NCI-H1694 (cell line): ENCODE measurements at regions not wholly inside any gene's neighbourhood (a gene's known extent, or its start where the extent isn't known, plus 50 kb on each side); places are given as distances from the start of the nearest gene placed in this dataset.

ENCODE experiments used
- DNase-seq: peaks from one replicate; lab custom pipeline; 2025; lab: John Stamatoyannopoulos, UW

DNA sequence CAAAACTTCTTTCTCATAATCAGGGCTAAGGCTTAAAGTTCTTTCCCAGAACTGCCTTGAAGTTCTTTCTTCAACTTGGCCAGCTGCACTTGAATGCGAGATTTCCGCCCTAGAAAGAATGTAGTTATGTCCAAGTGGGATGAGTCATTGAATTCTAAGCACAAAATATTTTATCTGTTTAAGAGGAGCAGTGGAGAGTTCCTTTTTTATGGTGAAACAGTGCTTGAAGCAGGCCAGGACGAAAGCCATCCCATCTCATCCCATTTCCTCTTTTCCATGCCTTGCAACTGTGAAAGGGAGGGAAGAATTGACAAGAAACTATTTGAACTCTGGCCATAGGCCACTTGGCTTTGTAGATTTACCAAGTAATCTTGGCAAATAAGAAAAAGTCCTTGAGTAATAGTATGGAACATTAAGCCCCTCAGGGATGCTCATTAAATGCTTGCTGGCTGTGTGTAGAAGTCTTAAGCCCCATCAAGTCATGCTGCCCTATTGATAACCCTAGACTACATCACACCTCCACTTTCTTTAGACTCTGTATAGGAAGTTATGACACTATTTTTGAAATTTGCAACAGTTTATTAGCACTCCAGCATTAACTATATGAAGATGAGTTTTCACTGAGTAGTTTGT is 174.5 kb downstream of the KCTD12 start:
- no peak for DNase-seq

DNA sequence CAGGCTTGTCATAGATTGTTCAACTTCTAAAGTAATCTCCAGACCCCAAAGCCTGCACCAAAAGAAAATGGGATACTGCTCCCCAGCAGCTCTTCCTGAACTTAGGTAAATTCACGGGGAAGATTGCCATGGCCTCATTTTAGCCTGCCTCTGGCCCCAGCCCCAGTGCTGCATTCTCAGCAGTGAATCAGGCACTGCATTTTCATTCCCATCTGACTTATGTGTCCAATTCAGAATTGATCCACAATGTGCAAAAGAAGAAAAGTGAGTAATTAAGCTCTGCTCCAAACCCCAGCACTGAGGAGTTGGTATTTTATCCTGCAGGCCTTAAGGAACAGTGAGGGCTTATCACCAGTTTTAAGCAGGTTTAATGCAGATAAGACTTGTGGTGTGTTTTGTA is 176.4 kb downstream of the KCTD12 start:
- no peak for DNase-seq

GRCh38 chr13:76708138-76708688 is 178.0 kb downstream of the KCTD12 start:
- peak; percentile 42 for DNase-seq

GRCh38 chr13:76707360-76707759 is 178.8 kb downstream of the KCTD12 start:
- DNase-seq: no peak

- no peak for DNase-seq
Measured at GRCh38 chr13:76703621-76704288, 182.4 kb downstream of the KCTD12 start.

DNA sequence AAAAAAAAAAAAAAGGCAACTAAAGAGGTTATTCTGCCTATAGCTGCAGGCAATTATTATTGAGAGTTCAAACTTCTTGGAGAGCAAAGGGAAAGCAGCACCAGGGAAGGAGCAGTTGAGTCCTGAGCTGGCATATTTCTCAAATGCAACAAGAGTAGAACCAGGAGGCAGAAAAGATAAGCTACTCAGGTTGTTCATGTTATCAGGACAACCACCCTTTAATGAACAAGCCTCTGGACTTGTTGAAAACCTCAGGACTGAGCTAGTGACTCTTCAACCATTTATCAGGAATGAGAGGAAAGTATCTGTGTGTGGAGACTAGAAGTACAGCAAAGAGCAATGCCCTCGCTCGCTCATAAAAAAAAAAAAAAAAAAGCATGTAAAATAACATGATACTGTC is 183.0 kb downstream of the KCTD12 start:
- no peak for DNase-seq

DNA sequence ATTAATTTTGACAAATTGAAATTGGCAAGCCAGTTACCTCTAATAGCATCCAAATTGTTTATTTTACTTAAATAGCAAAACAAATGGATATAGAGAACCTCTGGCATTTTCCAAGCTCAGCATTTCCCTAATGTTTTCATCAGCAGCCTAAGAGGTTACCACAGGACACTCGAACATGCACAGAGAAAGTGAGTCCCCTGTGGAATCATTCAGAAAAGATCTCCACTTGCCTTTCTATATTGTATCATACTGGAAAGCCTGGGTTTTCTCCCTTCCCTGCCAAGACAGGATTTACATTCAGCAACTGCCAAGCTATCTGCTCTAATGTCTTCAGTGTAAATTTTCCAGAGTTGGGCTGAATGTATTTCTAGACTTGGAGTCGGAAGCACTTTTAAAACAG is 188.9 kb downstream of the KCTD12 start:
- no peak for DNase-seq

DNA sequence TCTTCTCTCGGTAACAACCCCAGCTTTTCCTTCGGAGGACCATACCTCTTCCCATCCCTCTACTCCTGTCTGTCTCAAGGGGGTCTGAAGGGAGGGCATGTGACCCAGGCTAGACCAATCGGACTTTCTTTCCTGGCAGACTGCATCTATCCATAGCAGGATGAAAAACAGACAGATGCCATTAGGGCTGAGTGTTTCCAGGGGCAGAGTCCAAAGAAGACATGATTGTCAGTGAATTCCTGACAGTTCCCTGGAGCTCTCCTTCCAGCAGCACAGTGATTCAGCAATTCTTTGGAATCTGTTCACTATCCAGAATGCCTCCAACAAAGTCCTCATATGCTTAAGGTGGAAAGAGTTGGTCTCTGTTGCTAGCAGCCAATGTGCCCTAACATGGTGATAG is 189.8 kb downstream of the KCTD12 start:
- DNase-seq: no peak

- no peak for DNase-seq
Measured at GRCh38 chr13:76693086-76693485, 193.1 kb downstream of the KCTD12 start.

DNA sequence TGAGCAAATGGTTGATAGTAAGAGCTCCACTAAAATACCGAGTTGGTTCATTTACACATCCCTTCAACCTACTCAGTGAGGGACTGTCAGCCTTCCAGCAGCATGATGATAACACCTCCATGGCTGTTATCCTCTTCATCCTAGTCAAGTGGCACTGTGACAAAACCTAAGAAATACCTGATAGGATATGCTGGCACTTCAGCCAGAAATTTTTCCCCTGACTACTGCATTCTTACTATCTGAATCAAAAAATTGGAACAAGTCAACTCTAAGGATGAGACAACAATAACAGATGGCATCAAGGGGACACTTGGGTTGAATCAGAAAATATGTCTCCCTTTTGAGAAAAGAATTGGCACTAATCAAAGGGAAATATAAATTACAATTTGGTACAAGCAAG is 193.9 kb downstream of the KCTD12 start:
- DNase-seq: no peak

DNA sequence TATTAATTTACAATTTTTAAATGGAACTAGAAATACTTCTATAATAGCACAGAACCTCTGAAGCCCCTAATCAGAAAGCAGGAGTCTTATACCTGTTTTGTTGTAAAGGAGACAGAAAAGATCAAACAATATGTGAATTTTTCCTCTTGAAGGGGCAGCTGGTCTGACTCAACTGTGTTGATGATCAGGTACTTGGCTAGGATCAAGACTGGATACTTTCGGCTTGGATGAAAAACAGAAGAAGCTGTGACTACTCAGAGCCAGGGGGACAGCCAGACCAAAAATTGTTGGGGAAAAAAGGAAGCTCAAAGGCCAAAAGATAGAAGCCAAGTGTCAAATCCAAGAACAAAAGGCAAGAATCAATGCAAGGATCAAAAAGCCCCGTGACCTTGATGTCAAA is 195.6 kb downstream of the KCTD12 start:
- DNase-seq: no peak

GRCh38 chr13:76687467-76687866 is 198.7 kb downstream of the KCTD12 start:
- no peak for DNase-seq

GRCh38 chr13:76685938-76686337 is 200.3 kb downstream of the KCTD12 start:
- no peak for DNase-seq

- no peak for DNase-seq
Measured at GRCh38 chr13:76684336-76684735, 201.9 kb downstream of the KCTD12 start.

GRCh38 chr13:76683854-76684253 is 202.4 kb downstream of the KCTD12 start:
- DNase-seq: no peak

DNA sequence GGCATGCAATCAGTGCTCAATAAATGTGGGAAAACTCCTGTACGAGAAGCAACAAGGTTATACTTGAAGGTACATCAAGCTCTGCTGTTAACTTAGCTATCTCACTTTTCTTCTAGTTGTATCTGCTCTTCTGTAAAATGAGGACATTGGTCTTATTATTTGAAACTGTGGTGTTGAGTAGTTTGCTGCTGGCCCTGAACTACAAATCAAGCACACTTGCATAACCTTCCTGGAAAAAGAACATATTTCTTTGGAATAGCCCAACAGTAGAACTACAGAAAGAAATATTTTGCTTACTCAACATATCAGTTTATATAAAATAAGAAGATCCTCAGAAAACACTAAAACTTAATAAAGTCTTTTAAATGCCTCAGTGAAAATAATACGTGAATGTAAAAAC is 203.0 kb downstream of the KCTD12 start:
- DNase-seq: no peak

DNA sequence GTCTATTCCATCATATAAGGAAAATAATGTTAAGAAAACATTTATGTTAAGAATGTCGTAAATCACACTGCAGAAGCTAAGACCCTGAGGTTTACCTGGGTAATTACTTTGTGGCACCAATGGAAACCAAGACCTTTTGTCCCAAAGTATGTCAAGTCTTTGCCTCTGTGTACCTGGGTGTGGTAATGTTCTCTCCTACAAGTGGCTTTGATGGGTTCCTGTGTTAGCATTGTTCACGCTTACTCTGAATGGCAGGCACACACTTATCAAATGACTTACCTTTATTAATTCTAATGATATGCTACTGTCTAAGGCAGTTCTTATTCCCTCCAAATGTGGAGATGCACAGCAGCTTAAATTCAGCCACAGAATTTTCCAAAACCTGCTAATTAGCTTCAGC is 206.1 kb downstream of the KCTD12 start:
- DNase-seq: no peak

- DNase-seq: no peak
Measured at GRCh38 chr13:76677043-76677442, 209.2 kb downstream of the KCTD12 start.

- DNase-seq: no peak
Measured at GRCh38 chr13:76672420-76672819, 213.8 kb downstream of the KCTD12 start.

DNA sequence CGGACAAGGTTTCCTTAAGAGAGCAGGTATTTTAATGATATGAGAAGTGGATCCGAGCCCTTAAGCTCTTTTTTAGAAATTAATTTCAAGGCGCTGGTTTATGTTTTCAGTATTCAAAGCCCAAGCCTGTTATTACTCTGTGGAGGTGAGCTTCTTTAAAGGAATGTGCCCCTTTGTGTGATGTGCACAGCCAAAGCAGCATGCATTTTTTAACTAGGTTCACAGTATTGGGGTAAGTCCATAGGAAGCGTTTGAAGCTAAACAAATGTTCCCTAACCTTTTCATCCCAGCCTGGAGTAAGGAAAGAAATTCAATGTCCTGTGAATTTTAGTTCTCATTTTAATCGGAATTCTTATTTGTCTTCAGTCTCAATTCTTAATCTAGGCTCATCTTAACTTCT is 217.5 kb downstream of the KCTD12 start:
- no peak for DNase-seq

DNA sequence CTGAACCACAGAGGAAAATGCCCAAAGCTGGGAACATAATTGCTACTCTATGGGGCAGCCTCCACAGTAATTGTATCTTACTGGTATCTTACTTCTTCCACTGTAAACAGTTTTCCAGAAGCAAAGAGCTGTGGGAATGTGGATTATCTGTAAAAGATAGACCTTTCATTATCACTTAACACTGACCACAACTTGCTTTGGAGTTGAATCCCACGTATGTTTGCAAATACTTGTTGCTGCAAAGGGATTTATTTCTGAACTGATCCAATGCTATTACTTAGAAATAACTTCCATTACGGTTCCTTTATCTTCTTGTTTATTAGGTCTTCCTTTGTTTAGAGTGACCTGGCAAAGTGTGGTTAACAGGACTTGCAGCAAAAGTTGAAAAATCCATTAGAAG is 218.1 kb downstream of the KCTD12 start:
- DNase-seq: no peak

DNA sequence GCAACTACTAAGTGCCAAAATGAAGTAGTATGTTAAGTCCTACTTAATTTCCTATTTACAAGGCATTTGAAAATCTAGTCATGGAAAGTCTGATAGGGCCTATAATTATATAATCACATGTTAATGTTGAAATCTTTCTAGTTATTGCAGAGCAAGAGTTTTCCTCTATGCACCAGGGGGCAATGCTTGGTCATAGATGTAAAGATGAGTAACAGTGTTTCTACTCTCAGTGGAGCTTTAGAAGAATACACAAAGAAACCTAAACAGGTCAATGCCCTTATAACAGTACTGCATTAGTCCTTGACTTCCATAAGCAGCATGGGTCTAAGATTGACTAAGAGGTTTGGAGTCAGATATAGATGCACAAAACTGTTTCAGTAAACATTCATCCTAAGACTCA is 218.7 kb downstream of the KCTD12 start:
- peak; percentile 44 for DNase-seq

DNA sequence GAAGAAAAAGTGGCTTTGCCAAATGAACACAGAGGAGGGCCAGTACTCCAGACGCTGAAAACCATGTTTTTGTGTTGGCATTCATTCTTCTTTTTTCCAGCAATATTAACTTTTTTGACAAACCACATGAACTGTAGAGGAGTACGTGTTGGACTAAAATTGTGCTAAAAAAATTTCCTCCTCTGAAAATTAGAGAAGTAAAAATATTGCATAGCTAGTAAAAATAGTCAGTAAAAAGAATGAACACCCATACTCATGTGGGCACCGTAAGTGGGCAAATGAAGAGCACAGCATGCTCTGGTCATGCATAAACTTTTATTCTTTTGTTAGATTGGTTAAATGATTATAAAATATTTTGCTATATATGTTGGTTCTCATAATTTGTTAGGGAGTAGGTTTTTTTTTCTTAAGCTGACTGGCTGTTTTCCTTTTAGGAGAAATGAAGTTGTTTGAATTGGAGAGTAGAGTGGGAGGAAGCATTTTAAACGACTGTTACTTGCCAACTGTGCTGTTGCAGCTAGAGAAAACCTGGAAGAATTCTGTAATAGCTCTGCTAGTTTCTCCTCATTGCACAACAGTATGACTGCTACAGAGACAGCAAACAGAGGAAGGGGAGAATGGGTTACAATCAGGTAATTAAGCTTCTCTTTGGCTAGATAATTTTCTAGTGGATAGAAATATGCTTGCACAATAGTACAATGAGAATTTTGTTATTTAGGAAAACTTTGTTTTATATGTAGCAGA is 222.4 kb downstream of the KCTD12 start:
- DNase-seq: no peak
